Naive thymus-derived CD8-positive, alpha-beta T cell (primary cell): ENCODE measurements at regions not wholly inside any gene's neighbourhood (a gene's known extent, or its start where the extent isn't known, plus 50 kb on each side); places are given as distances from the start of the nearest gene placed in this dataset.

ENCODE experiments used
- ATAC-seq, 2 donors: fragments of 150-1000 bp; cut with Tn5 transposase in 1 of 2; sonication (Bioruptor Pico), chemical (Tn5 transposase) in 1 of 2; 1 replicate in 1 of 2; 2 replicates in 1 of 2; pipeline ENCODE4 v1.10.0; 2021; ENCODE audit warnings: mild to moderate bottlenecking in 2 of 2, moderate library complexity in 2 of 2
- POLR2A ChIA-PET: fragments of 350-600 bp; sonication (Branson Sonifier 250); formaldehyde crosslinking; loops from one replicate; lab custom pipeline; 2021; ENCODE audit warnings: antibody characterized with exemption; lab: Charles Lee
- DNase-seq, 10 donors: peaks; one replicate each; pipeline versions ENCODE4 v3.0.0 to v3.0.0-alpha.2; 2020 to 2022
- H3K27ac Mint-ChIP-seq, 10 donors: one replicate each; pipeline ENCODE4 v1.8.0; 2020 to 2022; ENCODE audit warnings: mild to moderate bottlenecking in 10 of 10, mixed read lengths in 10 of 10, moderate library complexity in 4 of 10, inconsistent platforms in 1 of 10
- H3K27me3 Mint-ChIP-seq, 5 donors: one replicate each; pipeline ENCODE4 v1.8.0; 2021 to 2022; ENCODE audit warnings: mixed read lengths in 5 of 5
- H3K36me3 Mint-ChIP-seq, 3 donors: one replicate each; pipeline ENCODE4 v1.8.0; 2020 to 2022; ENCODE audit warnings: mixed read lengths in 3 of 3, mild to moderate bottlenecking in 2 of 3, inconsistent platforms in 1 of 3
- H3K4me1 Mint-ChIP-seq, 4 donors: one replicate each; pipeline ENCODE4 v1.8.0; 2021 to 2022; ENCODE audit warnings: mixed read lengths in 4 of 4
- H3K4me3 Mint-ChIP-seq, 10 donors: one replicate each; pipeline ENCODE4 v1.8.0; 2020 to 2022; ENCODE audit warnings: mild to moderate bottlenecking in 10 of 10, mixed read lengths in 10 of 10, moderate library complexity in 6 of 10, inconsistent platforms in 1 of 10
- H3K9me3 Mint-ChIP-seq, 9 donors: one replicate each; pipeline ENCODE4 v1.8.0; 2020 to 2022; ENCODE audit warnings: mixed read lengths in 9 of 9, mild to moderate bottlenecking in 3 of 9, inconsistent platforms in 1 of 9, moderate library complexity in 1 of 9

- Mint-ChIP-seq H3K36me3 (peaks cover 0 to 8% (median 2%) of the 10 kb centered on the region in 3 donors), H3K27me3 (peaks cover 3 to 11% (median 8%) of the 10 kb centered on the region in 5 donors), H3K4me1 (peaks cover 0 to 5% (median 2%) of the 10 kb centered on the region in 4 donors), H3K27ac (no peak overlapping the region), H3K4me3 (no peak overlapping the region), H3K9me3 (peaks cover 0 to 24% (median 6%) of the 10 kb centered on the region in 9 donors)
- ATAC-seq = no peak
- DNase-seq = no peak
- POLR2A ChIA-PET = no interaction called here
Measured at GRCh38 chr5:5021436-5021835, 118.7 kb upstream of the ADAMTS16 start.

- DNase-seq = no peak
- Mint-ChIP-seq H3K4me1 (peaks cover 0 to 5% (median 2%) of the 10 kb centered on the region in 4 donors), H3K27ac (no peak overlapping the region), H3K36me3 (peaks cover 0 to 8% (median 2%) of the 10 kb centered on the region in 3 donors), H3K4me3 (peak overlapping the region in 1 of 10 donors; percentile 67), H3K27me3 (peaks cover 0 to 16% (median under 1%) of the 10 kb centered on the region in 5 donors), H3K9me3 (peaks cover 0 to 30% (median 7%) of the 10 kb centered on the region in 9 donors)
- POLR2A ChIA-PET = no interaction called here
- ATAC-seq = no peak
Measured at GRCh38 chr5:5025098-5025773, 114.9 kb upstream of the ADAMTS16 start.

- POLR2A ChIA-PET = no interaction called here
- Mint-ChIP-seq H3K27ac (no peak overlapping the region), H3K27me3 (peaks cover 0 to 16% (median 0%) of the 10 kb centered on the region in 5 donors), H3K4me1 (peaks cover 0 to 5% (median 2%) of the 10 kb centered on the region in 4 donors), H3K36me3 (peaks cover 0 to 8% (median 2%) of the 10 kb centered on the region in 3 donors), H3K4me3 (no peak overlapping the region), H3K9me3 (peaks cover 0 to 30% (median 7%) of the 10 kb centered on the region in 9 donors)
- ATAC-seq (no peak), DNase-seq (no peak)
Measured at GRCh38 chr5:5025774-5026408, 114.2 kb upstream of the ADAMTS16 start.

GRCh38 chr5:5026409-5026785 lies 113.7 kb upstream of the ADAMTS16 start:
- H3K36me3 Mint-ChIP-seq = peaks cover 0 to 8% (median 2%) of the 10 kb centered on the region in 3 donors
- no peak for ATAC-seq
- H3K4me1 Mint-ChIP-seq = peaks cover 0 to 5% (median 2%) of the 10 kb centered on the region in 4 donors
- POLR2A ChIA-PET = no interaction called here
- H3K9me3 Mint-ChIP-seq = peaks cover 0 to 30% (median 7%) of the 10 kb centered on the region in 9 donors
- H3K27ac Mint-ChIP-seq = no peak overlapping the region
- DNase-seq = no peak
- peaks cover 0 to 16% (median 0%) of the 10 kb centered on the region in 5 donors for H3K27me3 Mint-ChIP-seq
- no peak overlapping the region for H3K4me3 Mint-ChIP-seq

GRCh38 chr5:5031665-5032064 lies 108.5 kb upstream of the ADAMTS16 start:
- ATAC-seq (no peak), DNase-seq (no peak)
- H3K27me3 Mint-ChIP-seq = peaks cover 0 to 4% (median 0%) of the 10 kb centered on the region in 5 donors
- POLR2A ChIA-PET = no interaction called here
- H3K4me3 Mint-ChIP-seq = no peak overlapping the region
- peaks cover 2 to 23% (median 6%) of the 10 kb centered on the region in 9 donors for H3K9me3 Mint-ChIP-seq
- no peak overlapping the region for H3K27ac Mint-ChIP-seq
- peaks cover 0 to 2% (median 0%) of the 10 kb centered on the region in 4 donors for H3K4me1 Mint-ChIP-seq
- no peaks in the 10 kb centered on the region for H3K36me3 Mint-ChIP-seq

- DNase-seq (no peak), ATAC-seq (no peak)
- Mint-ChIP-seq H3K27me3 (peaks cover 0 to 3% (median 0%) of the 10 kb centered on the region in 5 donors), H3K4me1 (no peaks in the 10 kb centered on the region), H3K36me3 (no peaks in the 10 kb centered on the region), H3K9me3 (peaks cover 0 to 7% (median 2%) of the 10 kb centered on the region in 9 donors), H3K27ac (no peak overlapping the region), H3K4me3 (no peak overlapping the region)
- POLR2A ChIA-PET = no interaction called here
Measured at GRCh38 chr5:5037674-5038073, 102.5 kb upstream of the ADAMTS16 start.

GRCh38 chr5:5039918-5040317 lies 100.2 kb upstream of the ADAMTS16 start:
- Mint-ChIP-seq H3K4me3 (no peak overlapping the region), H3K27ac (no peak overlapping the region), H3K36me3 (no peaks in the 10 kb centered on the region), H3K9me3 (peaks cover 0 to 7% (median 0%) of the 10 kb centered on the region in 9 donors), H3K27me3 (peaks cover 0 to 3% (median 0%) of the 10 kb centered on the region in 5 donors), H3K4me1 (no peaks in the 10 kb centered on the region)
- DNase-seq (no peak), ATAC-seq (no peak)
- POLR2A ChIA-PET = no interaction called here

GRCh38 chr5:5040712-5041111 lies 99.4 kb upstream of the ADAMTS16 start:
- no peak for ATAC-seq
- POLR2A ChIA-PET = no interaction called here
- no peak overlapping the region for H3K4me3 Mint-ChIP-seq

GRCh38 chr5:5042806-5043205 lies 97.3 kb upstream of the ADAMTS16 start:
- POLR2A ChIA-PET = no interaction called here
- Mint-ChIP-seq H3K27me3 (no peaks in the 10 kb centered on the region), H3K27ac (no peak overlapping the region), H3K9me3 (peaks cover 0 to 3% (median 0%) of the 10 kb centered on the region in 9 donors), H3K4me1 (no peaks in the 10 kb centered on the region), H3K4me3 (no peak overlapping the region), H3K36me3 (no peaks in the 10 kb centered on the region)
- no peak for ATAC-seq
- DNase-seq = no peak

More at GRCh38 chr5:5040712-5041111, 99.4 kb upstream of the ADAMTS16 start:
- Mint-ChIP-seq H3K27me3 (peaks cover 0 to 3% (median 0%) of the 10 kb centered on the region in 5 donors), H3K27ac (no peak overlapping the region), H3K36me3 (no peaks in the 10 kb centered on the region), H3K4me1 (no peaks in the 10 kb centered on the region), H3K9me3 (peaks cover 0 to 7% (median 0%) of the 10 kb centered on the region in 9 donors)
- no peak for DNase-seq

GRCh38 chr5:5043346-5043745 lies 96.8 kb upstream of the ADAMTS16 start:
- Mint-ChIP-seq H3K9me3 (peaks cover 0 to 3% (median 0%) of the 10 kb centered on the region in 9 donors), H3K4me3 (no peak overlapping the region), H3K4me1 (no peaks in the 10 kb centered on the region), H3K36me3 (no peaks in the 10 kb centered on the region), H3K27me3 (no peaks in the 10 kb centered on the region), H3K27ac (no peak overlapping the region)
- DNase-seq = no peak
- POLR2A ChIA-PET = no interaction called here
- no peak for ATAC-seq

- Mint-ChIP-seq H3K27me3 (no peaks in the 10 kb centered on the region), H3K9me3 (peaks cover 0 to 3% (median 0%) of the 10 kb centered on the region in 9 donors), H3K4me1 (no peaks in the 10 kb centered on the region), H3K27ac (no peak overlapping the region), H3K36me3 (no peaks in the 10 kb centered on the region), H3K4me3 (no peak overlapping the region)
- DNase-seq = no peak
- no peak for ATAC-seq
- POLR2A ChIA-PET = no interaction called here
Measured at GRCh38 chr5:5044247-5044840, 95.8 kb upstream of the ADAMTS16 start.

- no peak overlapping the region for H3K27ac Mint-ChIP-seq
- ATAC-seq (no peak), DNase-seq (no peak)
- H3K4me3 Mint-ChIP-seq = no peak overlapping the region
- POLR2A ChIA-PET = no interaction called here
- peaks cover 0 to 9% (median 0%) of the 10 kb centered on the region in 9 donors for H3K9me3 Mint-ChIP-seq
- peaks cover 0 to 5% (median 0%) of the 10 kb centered on the region in 5 donors for H3K27me3 Mint-ChIP-seq
- no peaks in the 10 kb centered on the region for H3K36me3 Mint-ChIP-seq
- H3K4me1 Mint-ChIP-seq = peaks cover 0 to 1% (median 0%) of the 10 kb centered on the region in 4 donors
Measured at GRCh38 chr5:5046680-5047502, 93.2 kb upstream of the ADAMTS16 start.
